GM19438 (cell line): ENCODE measurements at regions not wholly inside any gene's neighbourhood (a gene's known extent, or its start where the extent isn't known, plus 50 kb on each side); places are given as distances from the start of the nearest gene placed in this dataset.
"Not testable (repeated sequence)": the region's sequence is repeated elsewhere in the genome, so short reads cannot be mapped to it uniquely, and the experiment has no call there.

Source experiments
- ATAC-seq: cut with Tn5 transposase; IDR thresholded peaks from one replicate; pipeline ENCODE4 v1.9.1; 2021; ENCODE audit warnings: low read depth; ENCODE audit not compliant: unreplicated experiment

DNA sequence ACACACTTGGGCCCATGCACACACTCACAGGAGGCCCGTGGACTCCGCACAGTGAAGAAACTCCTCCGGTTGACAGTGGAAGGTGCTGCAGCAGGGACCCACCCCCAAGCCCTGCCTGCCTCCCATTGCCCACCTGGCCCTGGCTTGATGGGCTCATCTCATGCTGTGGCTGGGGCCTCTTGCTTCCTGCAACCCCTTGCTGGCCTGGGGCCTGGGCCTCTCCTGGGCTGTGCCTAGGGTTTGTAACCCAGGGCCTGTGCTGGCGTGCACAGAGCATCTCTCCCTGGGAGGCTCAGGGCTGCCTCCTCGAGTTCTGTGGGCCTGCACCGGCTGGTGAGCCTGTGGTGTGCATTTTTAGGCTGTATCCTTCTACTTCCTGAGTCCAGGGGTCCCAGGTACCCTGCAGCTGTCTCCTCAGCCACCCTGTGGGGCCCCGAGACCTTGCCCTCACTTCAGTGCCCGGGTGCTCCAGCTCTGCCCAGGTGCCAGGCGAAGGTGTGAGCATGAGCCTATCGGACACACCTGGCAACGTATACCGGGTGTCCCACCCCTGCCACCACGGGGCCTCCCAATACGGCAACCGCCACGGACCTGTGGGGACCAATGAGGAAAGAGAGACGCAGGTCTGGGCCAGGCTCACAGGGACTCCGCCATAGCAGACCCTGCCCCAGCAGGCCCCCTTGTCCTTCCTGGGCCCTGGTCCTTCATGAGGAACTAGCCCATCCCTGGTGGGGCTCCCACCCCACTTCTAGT is 158.3 kb upstream of the POTEB2 start:
- not testable (repeated sequence) for ATAC-seq

- not testable (repeated sequence) for ATAC-seq
Observed at GRCh38 chr15:21018176-21018575, 152.1 kb upstream of the POTEB2 start.

DNA sequence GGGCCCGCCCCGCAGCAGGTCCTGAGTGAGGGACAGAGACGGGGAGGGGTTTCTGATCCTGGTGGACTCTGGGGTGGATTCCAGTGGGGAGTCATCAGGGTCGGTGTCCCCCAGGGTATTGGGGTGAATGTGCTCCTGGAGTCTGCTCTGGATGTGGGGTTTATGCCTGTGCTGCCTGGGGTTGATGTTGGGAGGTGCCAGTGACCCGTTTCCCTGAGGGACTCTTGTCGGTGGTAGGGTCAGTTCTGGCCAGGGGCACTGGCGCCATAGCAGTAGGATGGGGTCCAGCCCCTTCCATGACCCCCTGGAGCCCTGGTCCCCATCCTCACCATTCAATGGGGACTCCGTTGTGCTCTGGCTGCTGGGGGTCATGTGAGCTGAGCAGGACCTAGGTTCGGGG is 151.2 kb upstream of the POTEB2 start:
- not testable (repeated sequence) for ATAC-seq

DNA sequence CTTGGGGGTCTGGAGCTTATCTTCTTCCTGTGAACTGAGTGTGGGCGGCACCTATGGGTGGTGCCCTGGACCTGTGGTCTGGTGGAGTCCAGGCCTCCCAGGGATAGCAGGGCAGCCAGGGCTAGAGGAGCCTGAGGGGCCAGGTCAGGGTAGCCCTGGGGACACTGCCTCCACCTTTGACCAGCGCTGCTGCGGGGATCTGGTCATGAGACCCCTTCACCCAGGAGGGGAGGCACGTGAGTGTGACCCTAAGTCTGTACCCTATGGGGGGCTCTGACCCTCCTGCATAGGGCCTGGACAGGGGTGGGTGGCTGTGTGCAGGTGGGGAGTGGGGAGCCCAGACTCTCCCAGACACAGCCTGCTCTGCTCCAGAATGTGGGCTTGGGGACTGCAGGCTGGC is 150.5 kb upstream of the POTEB2 start:
- ATAC-seq, result not testable (repeated sequence)

DNA sequence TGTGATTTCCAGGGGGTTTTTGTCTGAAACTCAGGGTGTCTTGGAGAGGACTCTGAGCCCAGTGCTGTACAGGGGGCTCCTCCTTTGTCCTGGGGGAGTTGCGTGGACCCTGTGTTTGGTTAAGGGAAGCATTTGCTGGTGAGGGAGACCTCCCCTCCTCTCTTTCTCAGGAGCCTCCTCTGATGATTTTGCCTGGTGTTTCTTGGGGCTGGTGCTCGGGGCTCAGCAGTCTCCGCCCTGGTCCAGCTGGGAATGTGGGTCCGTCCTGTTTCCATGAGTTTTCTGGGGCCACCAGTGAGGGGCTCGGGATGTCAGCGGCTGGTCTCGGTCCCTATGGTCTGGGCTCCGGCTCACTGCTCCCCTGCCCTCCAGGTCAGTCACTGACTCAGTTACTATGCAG is 149.1 kb upstream of the POTEB2 start:
- ATAC-seq, result not testable (repeated sequence)

- not testable (repeated sequence) for ATAC-seq
Observed at GRCh38 chr15:21013308-21013707, 147.2 kb upstream of the POTEB2 start.

- ATAC-seq, result not testable (repeated sequence)
Observed at GRCh38 chr15:21009651-21010050, 143.5 kb upstream of the POTEB2 start.

DNA sequence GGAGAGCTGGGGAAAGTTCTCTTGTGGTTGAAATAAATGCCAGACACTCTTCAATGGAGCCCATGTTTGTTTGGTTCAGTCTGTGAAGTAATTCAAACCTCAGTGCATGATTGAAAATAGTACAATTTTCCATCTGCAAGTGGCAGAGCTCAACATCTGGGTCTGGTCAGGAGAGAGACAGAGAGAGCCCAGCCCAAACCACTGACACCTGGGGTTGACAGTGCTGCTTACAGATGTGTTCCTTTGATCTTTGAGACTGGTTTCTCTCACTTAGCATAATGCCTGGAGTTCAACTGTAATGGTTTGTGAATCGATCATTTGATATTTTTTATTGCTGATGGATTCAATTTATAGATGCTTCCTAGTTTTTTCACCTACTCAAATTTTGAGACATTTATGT is 137.3 kb upstream of the POTEB2 start:
- not testable (repeated sequence) for ATAC-seq

- ATAC-seq, result not testable (repeated sequence)
Observed at GRCh38 chr15:21001950-21002349, 135.8 kb upstream of the POTEB2 start.

GRCh38 chr15:20991691-20992090 is 125.6 kb upstream of the POTEB2 start:
- not testable (repeated sequence) for ATAC-seq

DNA sequence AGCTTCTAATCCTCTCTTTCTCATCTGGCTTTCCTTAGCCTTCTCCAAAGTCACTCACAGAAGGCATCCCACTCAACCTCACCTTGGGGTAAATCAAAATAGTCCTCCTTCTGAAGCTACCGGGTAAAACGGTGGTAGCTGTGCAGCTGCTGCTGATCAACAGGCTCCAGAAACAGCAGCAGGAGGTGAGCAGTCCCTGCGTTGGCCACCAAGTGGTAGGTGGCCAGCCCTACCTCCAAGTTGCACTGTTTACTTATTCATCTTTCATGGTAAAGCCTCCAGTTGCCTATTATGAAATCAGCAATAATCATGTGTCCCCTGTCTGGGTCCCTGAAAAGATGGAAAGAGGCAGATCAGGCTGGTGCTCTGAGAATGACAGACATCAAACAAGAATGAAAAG is 125.1 kb upstream of the POTEB2 start:
- ATAC-seq, result not testable (repeated sequence)

DNA sequence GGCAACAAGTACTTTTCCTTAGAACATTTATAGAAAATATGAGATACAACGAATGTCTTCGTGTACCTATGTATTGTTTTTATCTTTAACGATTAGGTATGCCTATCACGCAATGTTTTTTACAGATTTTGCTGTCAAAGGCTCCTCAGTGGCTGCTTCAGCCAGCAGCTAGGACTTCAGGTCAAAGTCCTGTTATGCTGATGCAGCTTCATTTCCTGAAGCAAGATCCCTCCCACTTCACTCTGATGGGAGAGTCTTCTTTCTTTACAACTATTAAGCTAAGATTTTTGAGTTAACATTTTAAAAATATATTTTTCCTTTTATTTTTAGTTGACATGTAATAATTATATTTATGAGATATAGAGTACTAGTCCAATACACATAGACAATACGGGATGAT is 120.7 kb upstream of the POTEB2 start:
- ATAC-seq, result not testable (repeated sequence)

DNA sequence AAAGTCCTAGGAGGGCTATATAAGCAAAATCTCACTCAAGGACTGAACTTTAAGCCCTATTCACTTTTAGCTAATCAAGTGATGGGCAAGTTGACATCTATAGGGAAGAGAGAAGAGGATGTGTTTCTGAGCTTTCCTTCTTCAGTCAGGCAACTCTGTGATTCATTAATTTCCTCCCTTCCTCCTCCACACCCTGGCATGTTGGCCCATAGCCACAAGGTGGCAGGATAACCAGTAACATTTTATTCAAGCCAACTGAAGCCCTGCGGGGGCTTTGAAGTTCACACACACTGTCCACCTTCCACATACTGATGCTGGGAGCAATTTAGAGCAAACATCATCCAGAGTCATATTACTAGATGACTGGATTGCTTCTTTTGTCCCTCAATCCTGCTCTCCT is 111.9 kb upstream of the POTEB2 start:
- peak; percentile 64 for ATAC-seq

DNA sequence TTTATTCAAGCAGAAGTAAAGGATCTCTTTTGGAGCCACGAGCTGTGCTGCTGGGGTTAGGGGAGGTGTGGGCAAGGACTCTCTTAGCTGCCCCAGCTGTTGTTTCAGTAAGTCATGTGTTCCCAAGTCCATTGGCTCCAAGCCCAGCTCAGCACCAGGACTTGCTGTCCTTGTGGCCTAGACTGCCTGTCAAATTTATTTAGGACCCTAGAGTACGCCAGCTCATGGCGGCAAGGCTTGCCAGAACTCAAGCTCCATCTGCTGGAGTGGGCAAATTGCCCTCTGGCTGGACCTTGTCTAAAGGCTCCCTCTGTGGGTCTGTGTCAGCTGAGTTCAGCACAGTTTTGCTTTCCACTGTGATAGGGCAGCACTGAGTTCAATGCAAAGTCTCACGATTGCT is 106.6 kb upstream of the POTEB2 start:
- ATAC-seq, result not testable (repeated sequence)

GRCh38 chr15:20959299-20959698 is 93.2 kb upstream of the POTEB2 start:
- ATAC-seq, result not testable (repeated sequence)

DNA sequence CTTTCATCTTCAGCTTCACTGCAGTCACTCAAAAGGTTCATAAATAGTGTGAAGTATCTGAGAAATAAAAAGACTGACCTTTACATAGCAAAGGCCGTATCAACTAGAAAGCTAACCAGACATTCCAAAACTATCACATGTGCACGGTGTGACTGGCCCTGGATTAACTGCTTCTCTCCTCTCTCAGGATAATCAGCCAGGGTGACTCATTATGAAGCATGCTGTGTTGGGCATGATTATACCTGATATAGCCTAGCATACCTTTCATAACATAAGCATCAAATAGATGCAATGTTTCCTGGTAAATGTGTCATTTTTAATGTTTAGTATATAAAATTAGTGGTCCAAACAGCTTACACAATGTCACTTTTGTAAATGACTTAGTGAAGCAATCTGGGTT is 63.2 kb upstream of the POTEB2 start:
- ATAC-seq, result not testable (repeated sequence)
